ENCODE measurements at regions not wholly inside any gene's neighbourhood (a gene's known extent, or its start where the extent isn't known, plus 50 kb on each side); places are given as distances from the start of the nearest gene placed in this dataset.
A peak's percentile ranks its signal among the peaks of the same experiment; 100 is the strongest.
"Not testable (repeated sequence)": the region's sequence is repeated elsewhere in the genome, so short reads cannot be mapped to it uniquely, and the experiment has no call there.

- no peaks in the 10 kb centered on the region for H3K27me3 ChIP-seq
- peak in 1 of 2 donors; percentile 79 for DNase-seq
- 58 to 65% (median 62%) methylated on average over 17 to 18 of the region's 18 CpGs for WGBS, 5 donors
- H3K27ac ChIP-seq: peak overlapping the region in 1 of 5 donors; percentile 32
- H3K4me1 ChIP-seq: no peaks in the 10 kb centered on the region
- intact Hi-C loops (cut with DNase I; ENCODE audit: low total_unique reads): no loop called here
- H3K4me3 ChIP-seq: no peak overlapping the region
- no peak for TF ChIP-seq CTCF (IDR thresholded peaks at IDR 0.05)
- TF ChIP-seq POLR2AphosphoS5 (IDR thresholded peaks at IDR 0.05): no peak
- no peak for TF ChIP-seq EP300 (IDR thresholded peaks at IDR 0.05)
- no peak for TF ChIP-seq POLR2A (IDR thresholded peaks at IDR 0.05)
- H3K36me3 ChIP-seq: no peaks in the 10 kb centered on the region
- no peaks in the 10 kb centered on the region for H3K9me3 ChIP-seq
Observed at GRCh38 chr20:47438464-47439381, 63.0 kb upstream of the NCOA3 start.

DNA sequence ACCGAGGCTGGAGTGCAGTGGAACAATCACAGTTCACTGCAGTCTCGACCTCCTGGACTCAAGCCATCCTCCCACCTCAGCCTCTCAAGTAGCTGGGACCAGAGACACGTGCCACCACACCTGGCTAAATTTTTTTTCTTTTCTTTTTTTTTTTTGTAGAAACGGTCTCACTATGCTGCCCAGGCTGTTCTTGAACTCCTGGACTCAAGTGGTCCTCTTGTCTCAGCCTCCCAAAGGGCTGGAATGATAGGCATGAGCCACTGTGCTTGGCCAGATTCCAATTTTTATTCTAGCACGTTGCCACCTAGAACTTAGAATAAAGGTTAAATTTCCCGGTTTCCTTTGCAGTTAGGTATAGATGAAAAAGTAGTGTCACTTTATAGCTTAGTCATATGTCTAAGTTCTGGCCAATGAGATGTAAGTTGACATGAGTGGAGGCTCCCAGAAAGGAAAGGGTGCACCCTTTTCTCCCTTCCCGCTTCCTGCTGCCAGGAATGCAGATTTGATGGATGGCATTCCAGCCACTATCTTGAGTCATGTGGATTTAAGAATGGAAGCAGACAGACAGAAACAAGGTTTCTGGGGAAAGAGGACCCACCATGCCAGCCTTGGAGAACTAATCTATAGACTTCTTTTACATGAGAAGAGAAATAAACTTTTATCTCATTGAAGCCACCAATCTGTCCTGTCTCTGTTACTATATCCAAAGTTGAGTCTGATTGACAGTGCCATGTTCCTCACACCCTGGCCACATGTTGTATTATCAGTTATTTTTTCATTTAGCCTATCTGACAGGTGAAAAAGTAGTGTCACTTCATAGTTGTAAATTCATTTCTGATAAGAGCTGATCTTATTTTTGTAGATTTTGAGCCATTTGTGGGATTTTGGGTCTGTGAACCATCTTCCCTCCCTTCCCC, 60.6 kb upstream of the NCOA3 start:
- Histone ChIP-seq H3K4me3 (no peak overlapping the region), H3K9me3 (no peaks in the 10 kb centered on the region), H3K27ac (no peak overlapping the region), H3K36me3 (no peaks in the 10 kb centered on the region), H3K27me3 (no peaks in the 10 kb centered on the region), H3K4me1 (no peaks in the 10 kb centered on the region)
- no peak for DNase-seq
- no peak for TF ChIP-seq POLR2AphosphoS5 (IDR thresholded peaks at IDR 0.05)
- TF ChIP-seq EP300 (IDR thresholded peaks at IDR 0.05): no peak
- no peak for TF ChIP-seq POLR2A (IDR thresholded peaks at IDR 0.05)
- no peak for TF ChIP-seq CTCF (IDR thresholded peaks at IDR 0.05)
- 56 to 64% (median 60%) methylated on average over 7 of the region's 7 CpGs for WGBS, 5 donors
- intact Hi-C loops (cut with DNase I; ENCODE audit: low total_unique reads): no loop called here

GRCh38 chr20:47441774-47442150, 59.9 kb upstream of the NCOA3 start:
- Histone ChIP-seq H3K36me3 (no peaks in the 10 kb centered on the region), H3K27ac (no peak overlapping the region), H3K27me3 (no peaks in the 10 kb centered on the region), H3K9me3 (no peaks in the 10 kb centered on the region), H3K4me3 (no peak overlapping the region), H3K4me1 (no peaks in the 10 kb centered on the region)
- 89 to 97% (median 92%) methylated on average over 4 of the region's 4 CpGs for WGBS, 5 donors
- intact Hi-C loops (cut with DNase I; ENCODE audit: low total_unique reads): no loop called here
- DNase-seq: no peak
- no peak for TF ChIP-seq POLR2AphosphoS5 (IDR thresholded peaks at IDR 0.05)

GRCh38 chr20:47443060-47443459, 58.6 kb upstream of the NCOA3 start:
- H3K36me3 ChIP-seq; H3K4me3 ChIP-seq; H3K9me3 ChIP-seq; intact Hi-C loops (cut with DNase I; ENCODE audit: low total_unique reads); DNase-seq; H3K4me1 ChIP-seq; H3K27ac ChIP-seq; H3K27me3 ChIP-seq: not testable (repeated sequence)
- WGBS, 5 donors: 78 to 98% (median 84%) methylated on average over 9 of the region's 9 CpGs

DNA sequence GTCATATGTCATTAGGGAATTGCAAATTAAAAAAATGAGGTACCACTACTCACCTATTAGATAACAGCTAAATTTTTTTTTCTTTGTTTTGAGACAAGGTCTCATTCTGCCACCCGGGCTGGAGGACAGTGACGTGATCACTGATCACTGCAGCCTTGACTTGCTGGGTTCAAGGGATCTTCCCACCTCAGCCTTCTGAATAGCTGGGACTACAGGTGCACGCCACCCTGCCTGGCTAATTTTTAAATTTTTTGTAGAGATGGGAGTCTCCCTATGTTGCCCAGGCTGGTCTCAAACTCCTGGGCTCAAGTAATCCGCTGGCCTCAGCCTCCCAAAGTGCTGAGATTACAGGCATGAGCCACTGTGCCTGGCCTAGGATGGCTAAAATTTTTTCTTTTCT, 57.1 kb upstream of the NCOA3 start:
- no peak for DNase-seq
- H3K9me3 ChIP-seq: no peaks in the 10 kb centered on the region
- no peak overlapping the region for H3K27ac ChIP-seq
- H3K4me1 ChIP-seq: no peaks in the 10 kb centered on the region
- no peaks in the 10 kb centered on the region for H3K36me3 ChIP-seq
- intact Hi-C loops (cut with DNase I; ENCODE audit: low total_unique reads): no loop called here
- 89 to 98% (median 92%) methylated on average over 4 of the region's 4 CpGs for WGBS, 5 donors
- H3K27me3 ChIP-seq: no peaks in the 10 kb centered on the region
- H3K4me3 ChIP-seq: no peak overlapping the region
- TF ChIP-seq CTCF (IDR thresholded peaks at IDR 0.05) (no peak), EP300 (IDR thresholded peaks at IDR 0.05) (no peak), POLR2AphosphoS5 (IDR thresholded peaks at IDR 0.05) (no peak)

Data from stomach (tissue), 8 donors.